ENCODE measurements at regions not wholly inside any gene's neighbourhood (a gene's known extent, or its start where the extent isn't known, plus 50 kb on each side); places are given as distances from the start of the nearest gene placed in this dataset.

DNA sequence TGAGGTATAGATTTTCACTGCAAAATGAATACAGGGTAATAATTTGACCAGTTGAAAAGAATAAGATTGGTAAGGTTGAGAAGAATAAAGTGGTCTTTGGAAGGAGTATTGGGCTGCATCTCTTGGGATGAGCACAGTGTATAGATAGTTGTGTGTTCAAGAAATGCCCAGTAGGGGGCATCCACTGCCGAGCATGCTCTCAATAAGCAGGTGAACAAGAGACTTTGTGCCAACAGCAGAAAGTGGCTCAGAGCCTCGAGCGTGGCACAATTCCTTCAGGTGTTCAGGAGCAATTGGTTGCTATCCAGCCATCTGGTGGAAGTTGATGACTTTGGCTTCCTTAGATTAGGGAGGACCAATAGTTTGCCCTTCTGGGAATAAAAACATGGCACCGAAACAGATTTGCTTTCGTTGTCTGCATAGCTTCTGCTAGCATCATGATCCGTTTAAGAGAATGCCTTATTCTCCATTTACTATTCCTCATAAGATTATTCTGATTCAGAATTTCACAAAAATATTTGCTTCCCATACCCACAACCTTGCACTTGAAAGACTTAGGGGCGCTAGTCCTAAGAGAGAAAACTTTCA lies 258.1 kb upstream of the NEIL3 start:
- H3K36me3 ChIP-seq (ENCODE audit: control insufficient read depth in 3 of 3, insufficient read depth in 2 of 3, low read depth in 1 of 3, low read length in 3 of 3), result no peaks in the 10 kb centered on the region
- H3K4me3 ChIP-seq (ENCODE audit: low read depth in 1 of 3, low read length in 3 of 3), result no peak overlapping the region
- no peaks in the 10 kb centered on the region for H3K4me1 ChIP-seq (ENCODE audit: control insufficient read depth in 3 of 3, insufficient read depth in 2 of 3, low read depth in 1 of 3, low read length in 2 of 3)
- 50 to 72% (median 59%) methylated on average over 7 of the region's 7 CpGs for WGBS, 3 donors
- no peak overlapping the region for H3K27ac ChIP-seq (ENCODE audit: low read depth in 1 of 3, low read length in 2 of 3)
- no peaks in the 10 kb centered on the region for H3K27me3 ChIP-seq (ENCODE audit: control insufficient read depth in 3 of 3, insufficient read depth in 3 of 3, low read length in 3 of 3)
- FAIRE-seq (no peak), DNase-seq (peak; percentile 12 to 25)
- H3K9me3 ChIP-seq (ENCODE audit: control insufficient read depth in 2 of 2, insufficient read depth in 1 of 2, low read depth in 1 of 2, low read length in 1 of 2), result no peaks in the 10 kb centered on the region

DNA sequence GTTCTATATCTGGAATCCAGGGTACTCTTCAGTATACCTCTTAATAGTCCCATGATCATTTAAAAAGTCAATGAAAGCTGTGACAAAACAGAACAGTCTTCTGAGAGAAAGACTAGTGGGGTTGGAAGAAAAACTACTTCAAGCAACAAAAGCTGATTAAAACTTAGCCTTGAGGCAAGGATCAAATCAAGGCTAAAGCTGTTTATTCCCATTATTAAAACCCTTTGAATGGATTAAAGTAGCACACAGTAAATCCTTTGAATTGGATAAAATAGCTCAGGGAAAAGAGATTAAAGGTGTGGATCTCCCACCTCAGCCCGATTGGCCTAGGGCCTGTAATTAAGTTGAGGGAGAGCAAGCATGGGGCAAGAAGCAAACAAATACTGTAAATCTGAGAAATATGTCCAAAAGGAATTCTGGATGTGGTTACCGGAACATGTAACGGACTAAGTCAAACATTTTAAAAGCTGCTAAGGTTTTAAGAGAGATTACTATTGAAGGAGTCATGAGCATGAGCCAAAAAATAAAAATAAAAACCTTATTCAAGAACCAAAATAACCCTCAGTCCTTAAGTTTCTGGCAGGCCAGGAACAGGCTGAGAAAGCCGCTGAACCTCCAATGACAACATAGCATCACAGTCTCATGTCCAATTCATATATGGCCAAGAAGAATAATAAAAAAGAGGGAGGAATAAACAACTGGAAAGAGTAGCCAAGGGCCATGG lies 257.3 kb upstream of the NEIL3 start:
- DNase-seq (no peak), FAIRE-seq (no peak)
- no peak overlapping the region for H3K4me3 ChIP-seq (ENCODE audit: low read depth in 1 of 3, low read length in 3 of 3)
- H3K9me3 ChIP-seq (ENCODE audit: control insufficient read depth in 2 of 2, insufficient read depth in 1 of 2, low read depth in 1 of 2, low read length in 1 of 2), result no peaks in the 10 kb centered on the region
- no peak overlapping the region for H3K27ac ChIP-seq (ENCODE audit: low read depth in 1 of 3, low read length in 2 of 3)
- H3K4me1 ChIP-seq (ENCODE audit: control insufficient read depth in 3 of 3, insufficient read depth in 2 of 3, low read depth in 1 of 3, low read length in 2 of 3), result no peaks in the 10 kb centered on the region
- 66 to 80% (median 75%) methylated on average over 4 of the region's 4 CpGs for WGBS, 3 donors
- no peaks in the 10 kb centered on the region for H3K36me3 ChIP-seq (ENCODE audit: control insufficient read depth in 3 of 3, insufficient read depth in 2 of 3, low read depth in 1 of 3, low read length in 3 of 3)
- H3K27me3 ChIP-seq (ENCODE audit: control insufficient read depth in 3 of 3, insufficient read depth in 3 of 3, low read length in 3 of 3), result no peaks in the 10 kb centered on the region

GRCh38 chr4:177057186-177057585 lies 252.5 kb upstream of the NEIL3 start:
- Histone ChIP-seq H3K27me3 (ENCODE audit: control insufficient read depth in 3 of 3, insufficient read depth in 3 of 3, low read length in 3 of 3) (no peaks in the 10 kb centered on the region), H3K9me3 (ENCODE audit: control insufficient read depth in 2 of 2, insufficient read depth in 1 of 2, low read depth in 1 of 2, low read length in 1 of 2) (no peaks in the 10 kb centered on the region), H3K27ac (ENCODE audit: low read depth in 1 of 3, low read length in 2 of 3) (no peak overlapping the region), H3K36me3 (ENCODE audit: control insufficient read depth in 3 of 3, insufficient read depth in 2 of 3, low read depth in 1 of 3, low read length in 3 of 3) (no peaks in the 10 kb centered on the region), H3K4me1 (ENCODE audit: control insufficient read depth in 3 of 3, insufficient read depth in 2 of 3, low read depth in 1 of 3, low read length in 2 of 3) (no peaks in the 10 kb centered on the region), H3K4me3 (ENCODE audit: low read depth in 1 of 3, low read length in 3 of 3) (no peak overlapping the region)
- 43 to 60% (median 53%) methylated on average over 2 of the region's 2 CpGs for WGBS, 3 donors
- FAIRE-seq, result no peak
- no peak for DNase-seq

GRCh38 chr4:177064116-177064515 lies 245.6 kb upstream of the NEIL3 start:
- Histone ChIP-seq H3K36me3 (ENCODE audit: control insufficient read depth in 3 of 3, insufficient read depth in 2 of 3, low read depth in 1 of 3, low read length in 3 of 3) (no peaks in the 10 kb centered on the region), H3K4me1 (ENCODE audit: control insufficient read depth in 3 of 3, insufficient read depth in 2 of 3, low read depth in 1 of 3, low read length in 2 of 3) (no peaks in the 10 kb centered on the region), H3K27me3 (ENCODE audit: control insufficient read depth in 3 of 3, insufficient read depth in 3 of 3, low read length in 3 of 3) (no peaks in the 10 kb centered on the region), H3K27ac (ENCODE audit: low read depth in 1 of 3, low read length in 2 of 3) (no peak overlapping the region), H3K4me3 (ENCODE audit: low read depth in 1 of 3, low read length in 3 of 3) (no peak overlapping the region), H3K9me3 (ENCODE audit: control insufficient read depth in 2 of 2, insufficient read depth in 1 of 2, low read depth in 1 of 2, low read length in 1 of 2) (no peaks in the 10 kb centered on the region)
- WGBS, 3 donors, result 75 to 86% (median 78%) methylated on average over 2 of the region's 2 CpGs
- DNase-seq (no peak), FAIRE-seq (no peak)

GRCh38 chr4:177064729-177065394 lies 244.8 kb upstream of the NEIL3 start:
- H3K27ac ChIP-seq (ENCODE audit: low read depth in 1 of 3, low read length in 2 of 3), result no peak overlapping the region
- 79 to 85% (median 80%) methylated on average over 5 of the region's 5 CpGs for WGBS, 3 donors
- DNase-seq, result no peak
- H3K4me3 ChIP-seq (ENCODE audit: low read depth in 1 of 3, low read length in 3 of 3), result no peak overlapping the region
- FAIRE-seq, result no peak
- no peaks in the 10 kb centered on the region for H3K27me3 ChIP-seq (ENCODE audit: control insufficient read depth in 3 of 3, insufficient read depth in 3 of 3, low read length in 3 of 3)
- H3K36me3 ChIP-seq (ENCODE audit: control insufficient read depth in 3 of 3, insufficient read depth in 2 of 3, low read depth in 1 of 3, low read length in 3 of 3), result no peaks in the 10 kb centered on the region
- H3K9me3 ChIP-seq (ENCODE audit: control insufficient read depth in 2 of 2, insufficient read depth in 1 of 2, low read depth in 1 of 2, low read length in 1 of 2), result no peaks in the 10 kb centered on the region
- no peaks in the 10 kb centered on the region for H3K4me1 ChIP-seq (ENCODE audit: control insufficient read depth in 3 of 3, insufficient read depth in 2 of 3, low read depth in 1 of 3, low read length in 2 of 3)

- 12 to 31% (median 14%) methylated on average over 1 of the region's 1 CpG for WGBS, 3 donors
- Histone ChIP-seq H3K4me1 (ENCODE audit: control insufficient read depth in 3 of 3, insufficient read depth in 2 of 3, low read depth in 1 of 3, low read length in 2 of 3) (no peaks in the 10 kb centered on the region), H3K36me3 (ENCODE audit: control insufficient read depth in 3 of 3, insufficient read depth in 2 of 3, low read depth in 1 of 3, low read length in 3 of 3) (no peaks in the 10 kb centered on the region), H3K27me3 (ENCODE audit: control insufficient read depth in 3 of 3, insufficient read depth in 3 of 3, low read length in 3 of 3) (no peaks in the 10 kb centered on the region), H3K9me3 (ENCODE audit: control insufficient read depth in 2 of 2, insufficient read depth in 1 of 2, low read depth in 1 of 2, low read length in 1 of 2) (no peaks in the 10 kb centered on the region), H3K27ac (ENCODE audit: low read depth in 1 of 3, low read length in 2 of 3) (no peak overlapping the region), H3K4me3 (ENCODE audit: low read depth in 1 of 3, low read length in 3 of 3) (no peak overlapping the region)
- FAIRE-seq (no peak), DNase-seq (no peak)
These were observed 242.9 kb upstream of the NEIL3 start for GRCh38 chr4:177066746-177067145.

- H3K27ac ChIP-seq (ENCODE audit: low read depth in 1 of 3, low read length in 2 of 3), result no peak overlapping the region
- no peak overlapping the region for H3K4me3 ChIP-seq (ENCODE audit: low read depth in 1 of 3, low read length in 3 of 3)
- no peaks in the 10 kb centered on the region for H3K9me3 ChIP-seq (ENCODE audit: control insufficient read depth in 2 of 2, insufficient read depth in 1 of 2, low read depth in 1 of 2, low read length in 1 of 2)
- H3K36me3 ChIP-seq (ENCODE audit: control insufficient read depth in 3 of 3, insufficient read depth in 2 of 3, low read depth in 1 of 3, low read length in 3 of 3), result no peaks in the 10 kb centered on the region
- DNase-seq (no peak), FAIRE-seq (no peak)
- no peaks in the 10 kb centered on the region for H3K27me3 ChIP-seq (ENCODE audit: control insufficient read depth in 3 of 3, insufficient read depth in 3 of 3, low read length in 3 of 3)
- 78 to 84% (median 78%) methylated on average over 2 of the region's 2 CpGs for WGBS, 3 donors
- H3K4me1 ChIP-seq (ENCODE audit: control insufficient read depth in 3 of 3, insufficient read depth in 2 of 3, low read depth in 1 of 3, low read length in 2 of 3), result no peaks in the 10 kb centered on the region
These were observed 239.1 kb upstream of the NEIL3 start for GRCh38 chr4:177070533-177071058.

GRCh38 chr4:177077095-177077971 lies 232.3 kb upstream of the NEIL3 start:
- FAIRE-seq (no peak), DNase-seq (no peak)
- Histone ChIP-seq H3K36me3 (ENCODE audit: control insufficient read depth in 3 of 3, insufficient read depth in 2 of 3, low read depth in 1 of 3, low read length in 3 of 3) (no peaks in the 10 kb centered on the region), H3K4me1 (ENCODE audit: control insufficient read depth in 3 of 3, insufficient read depth in 2 of 3, low read depth in 1 of 3, low read length in 2 of 3) (no peaks in the 10 kb centered on the region), H3K4me3 (ENCODE audit: low read depth in 1 of 3, low read length in 3 of 3) (no peak overlapping the region), H3K27me3 (ENCODE audit: control insufficient read depth in 3 of 3, insufficient read depth in 3 of 3, low read length in 3 of 3) (no peaks in the 10 kb centered on the region), H3K27ac (ENCODE audit: low read depth in 1 of 3, low read length in 2 of 3) (no peak overlapping the region), H3K9me3 (ENCODE audit: control insufficient read depth in 2 of 2, insufficient read depth in 1 of 2, low read depth in 1 of 2, low read length in 1 of 2) (no peaks in the 10 kb centered on the region)
- WGBS, 3 donors, result 60 to 69% (median 68%) methylated on average over 4 of the region's 4 CpGs

Measured in small intestine (tissue), 7 donors.